ENCODE measurements at regions not wholly inside any gene's neighbourhood (a gene's known extent, or its start where the extent isn't known, plus 50 kb on each side); places are given as distances from the start of the nearest gene placed in this dataset.

DNA sequence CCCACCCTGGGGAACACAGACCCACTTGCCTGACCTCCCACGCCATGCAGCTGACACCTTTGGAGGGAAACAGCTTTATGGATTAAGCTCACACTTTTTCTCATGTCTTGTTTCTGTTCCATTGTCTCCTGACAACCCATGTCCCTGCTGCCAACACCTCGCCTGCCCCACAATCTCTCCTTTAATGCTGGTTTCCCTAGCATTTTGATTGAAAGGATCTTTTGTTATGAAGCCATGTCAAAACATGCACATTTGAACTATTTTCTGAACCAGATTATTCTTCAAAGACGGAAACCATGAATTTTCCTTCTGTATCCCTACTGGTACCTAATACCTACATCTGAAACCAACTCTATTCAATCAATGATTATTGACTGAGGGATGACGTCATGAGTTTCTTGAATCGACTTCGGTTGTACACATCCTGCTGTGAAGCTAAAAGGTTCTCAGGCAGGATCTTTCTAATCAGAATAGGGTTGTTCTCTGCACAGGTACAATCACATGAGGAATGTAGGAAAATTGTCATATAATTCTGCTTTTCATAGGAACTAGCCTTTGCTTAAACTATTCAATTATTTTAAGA is 106.2 kb upstream of the NEBL start:
- DNase-seq = no peak
- Histone ChIP-seq H3K9me3 (ENCODE audit: control insufficient read depth, low read length) (no peaks in the 10 kb centered on the region), H3K4me3 (ENCODE audit: insufficient read depth, low read depth, low read length, poor library complexity, severe bottlenecking) (no peak overlapping the region), H3K4me1 (ENCODE audit: control insufficient read depth, insufficient read depth, low read length, poor library complexity, severe bottlenecking) (no peaks in the 10 kb centered on the region), H3K27ac (ENCODE audit: insufficient read depth, low read length, poor library complexity, severe bottlenecking) (no peak overlapping the region), H3K27me3 (replicated peaks; ENCODE audit: control insufficient read depth, insufficient read depth, low read length, poor library complexity, severe bottlenecking) (no peaks in the 10 kb centered on the region), H3K36me3 (ENCODE audit: control insufficient read depth, insufficient read depth, low read length) (no peaks in the 10 kb centered on the region)

DNA sequence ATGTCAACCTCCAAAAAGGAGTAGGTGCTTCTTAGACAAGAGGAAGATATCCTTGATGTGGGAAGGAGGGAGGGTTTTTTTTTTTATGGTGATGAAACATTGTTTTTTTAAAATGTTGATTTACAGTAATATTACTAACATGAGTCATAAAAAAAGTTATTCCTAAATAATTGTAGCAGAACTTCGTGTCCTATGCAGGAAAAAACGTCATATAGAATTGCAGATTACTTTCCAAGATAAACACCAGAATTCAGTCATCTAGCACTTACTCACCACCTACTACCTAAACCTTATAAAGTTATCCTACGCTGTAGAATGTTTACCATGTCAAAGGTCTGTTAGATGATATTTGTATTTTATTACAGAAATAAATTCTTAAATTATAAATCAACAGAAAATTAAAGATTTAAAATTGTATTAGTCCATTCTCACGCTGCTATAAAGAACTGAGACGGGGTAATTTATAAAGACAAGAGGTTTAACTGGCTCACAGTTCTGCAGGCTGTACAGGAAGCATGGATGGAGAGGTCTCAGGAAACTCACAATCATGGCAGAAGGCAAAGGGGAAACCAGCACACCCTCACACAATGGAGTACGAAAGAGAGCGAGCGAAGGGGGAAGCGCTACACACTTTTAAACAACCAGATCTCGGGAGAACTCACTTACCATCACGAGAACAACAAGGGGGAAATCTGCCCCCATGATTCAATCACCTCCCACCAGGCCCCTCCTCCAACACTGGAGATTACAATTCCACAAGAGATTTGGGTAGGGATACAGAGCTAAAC is 105.2 kb upstream of the NEBL start:
- Histone ChIP-seq H3K4me1 (ENCODE audit: control insufficient read depth, insufficient read depth, low read length, poor library complexity, severe bottlenecking) (no peaks in the 10 kb centered on the region), H3K4me3 (ENCODE audit: insufficient read depth, low read depth, low read length, poor library complexity, severe bottlenecking) (no peak overlapping the region), H3K36me3 (ENCODE audit: control insufficient read depth, insufficient read depth, low read length) (no peaks in the 10 kb centered on the region), H3K27me3 (replicated peaks; ENCODE audit: control insufficient read depth, insufficient read depth, low read length, poor library complexity, severe bottlenecking) (no peaks in the 10 kb centered on the region), H3K9me3 (ENCODE audit: control insufficient read depth, low read length) (no peaks in the 10 kb centered on the region), H3K27ac (ENCODE audit: insufficient read depth, low read length, poor library complexity, severe bottlenecking) (no peak overlapping the region)
- DNase-seq = no peak

DNA sequence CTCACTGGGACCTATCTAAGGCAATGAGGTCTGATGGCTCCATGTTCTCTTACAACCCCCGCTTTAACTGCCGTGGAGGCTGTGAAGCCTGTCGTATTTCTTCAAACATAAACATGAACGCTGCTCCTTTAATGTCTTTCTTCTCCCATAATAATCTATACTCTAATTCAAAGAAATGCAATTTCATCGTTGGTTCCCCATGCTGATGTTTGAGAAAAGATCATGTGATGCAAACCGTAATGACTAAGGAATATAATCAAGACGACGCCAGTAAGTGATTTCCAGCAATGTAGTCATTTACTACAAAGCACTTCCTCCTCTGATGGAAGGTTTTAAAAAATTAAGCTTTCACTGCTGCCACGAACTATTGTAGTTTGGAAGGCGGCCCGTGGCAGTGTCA is 102.6 kb upstream of the NEBL start:
- DNase-seq = no peak
- H3K4me3 ChIP-seq (ENCODE audit: insufficient read depth, low read depth, low read length, poor library complexity, severe bottlenecking) = no peak overlapping the region
- no peaks in the 10 kb centered on the region for H3K27me3 ChIP-seq (replicated peaks; ENCODE audit: control insufficient read depth, insufficient read depth, low read length, poor library complexity, severe bottlenecking)
- H3K27ac ChIP-seq (ENCODE audit: insufficient read depth, low read length, poor library complexity, severe bottlenecking) = no peak overlapping the region
- no peaks in the 10 kb centered on the region for H3K9me3 ChIP-seq (ENCODE audit: control insufficient read depth, low read length)
- no peaks in the 10 kb centered on the region for H3K36me3 ChIP-seq (ENCODE audit: control insufficient read depth, insufficient read depth, low read length)
- H3K4me1 ChIP-seq (ENCODE audit: control insufficient read depth, insufficient read depth, low read length, poor library complexity, severe bottlenecking) = no peaks in the 10 kb centered on the region

DNA sequence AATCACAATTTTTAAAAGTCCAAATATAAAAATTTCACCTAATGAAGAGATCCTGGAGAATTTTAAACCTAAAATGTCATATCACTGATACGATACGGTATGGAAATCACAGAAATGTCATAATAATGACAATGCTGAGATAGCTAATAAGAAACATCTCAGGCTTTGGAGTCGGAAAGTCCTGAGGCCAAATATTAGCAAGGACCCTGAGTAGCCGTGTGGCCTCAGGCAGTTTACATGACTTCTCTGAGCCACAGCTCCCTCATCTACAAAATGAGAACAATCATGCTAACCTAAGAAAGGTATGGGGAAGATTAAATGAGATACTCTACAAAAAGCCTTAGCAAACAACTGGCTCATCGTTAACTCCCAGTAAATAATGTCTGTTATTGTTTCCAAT is 100.9 kb upstream of the NEBL start:
- no peak for DNase-seq
- Histone ChIP-seq H3K9me3 (ENCODE audit: control insufficient read depth, low read length) (no peaks in the 10 kb centered on the region), H3K36me3 (ENCODE audit: control insufficient read depth, insufficient read depth, low read length) (no peaks in the 10 kb centered on the region), H3K27ac (ENCODE audit: insufficient read depth, low read length, poor library complexity, severe bottlenecking) (no peak overlapping the region), H3K4me1 (ENCODE audit: control insufficient read depth, insufficient read depth, low read length, poor library complexity, severe bottlenecking) (no peaks in the 10 kb centered on the region), H3K4me3 (ENCODE audit: insufficient read depth, low read depth, low read length, poor library complexity, severe bottlenecking) (no peak overlapping the region), H3K27me3 (replicated peaks; ENCODE audit: control insufficient read depth, insufficient read depth, low read length, poor library complexity, severe bottlenecking) (no peaks in the 10 kb centered on the region)

DNA sequence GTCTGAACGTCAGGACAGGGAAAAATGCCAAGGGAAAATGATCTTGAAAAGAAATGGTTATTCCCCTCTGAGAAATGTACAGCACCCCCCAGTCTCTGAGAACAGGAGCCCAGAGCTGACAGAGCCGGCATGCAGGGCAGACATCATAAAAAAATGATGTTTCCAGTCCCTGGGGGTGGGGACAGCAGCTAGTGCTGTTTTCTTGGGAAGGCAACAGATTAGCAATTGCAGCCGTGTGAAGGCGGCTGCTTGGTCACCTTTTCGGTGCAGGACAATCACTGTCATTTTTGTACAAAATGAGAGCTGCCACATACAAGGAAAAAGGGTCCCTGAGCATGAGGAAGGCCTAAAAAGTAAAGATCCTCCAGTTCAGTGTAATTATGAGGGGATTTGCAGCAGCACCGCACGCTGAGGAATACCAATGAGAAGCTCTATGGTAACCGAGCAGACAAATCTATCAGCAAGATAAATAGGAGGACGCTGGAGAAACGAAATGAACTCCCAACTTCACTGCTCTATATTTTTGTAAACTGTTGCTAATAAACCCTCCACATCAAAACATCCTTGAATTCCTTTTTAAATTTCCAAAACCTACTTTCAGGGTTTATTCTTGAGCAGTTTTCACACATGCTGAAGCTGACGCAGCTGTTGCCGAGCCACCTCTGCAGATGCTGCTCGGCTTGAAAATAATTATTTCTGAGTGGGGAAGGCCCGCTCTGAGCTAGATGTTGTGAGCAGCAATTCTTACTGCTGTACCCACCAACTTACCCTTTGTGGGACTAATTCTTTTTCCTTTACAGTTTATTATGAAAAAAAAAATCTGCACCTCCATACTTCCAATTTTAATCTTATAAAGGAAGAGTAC is 98.2 kb upstream of the NEBL start:
- Histone ChIP-seq H3K4me1 (ENCODE audit: control insufficient read depth, insufficient read depth, low read length, poor library complexity, severe bottlenecking) (no peaks in the 10 kb centered on the region), H3K27ac (ENCODE audit: insufficient read depth, low read length, poor library complexity, severe bottlenecking) (no peak overlapping the region), H3K36me3 (ENCODE audit: control insufficient read depth, insufficient read depth, low read length) (no peaks in the 10 kb centered on the region), H3K27me3 (replicated peaks; ENCODE audit: control insufficient read depth, insufficient read depth, low read length, poor library complexity, severe bottlenecking) (no peaks in the 10 kb centered on the region), H3K9me3 (ENCODE audit: control insufficient read depth, low read length) (no peaks in the 10 kb centered on the region), H3K4me3 (ENCODE audit: insufficient read depth, low read depth, low read length, poor library complexity, severe bottlenecking) (no peak overlapping the region)
- no peak for DNase-seq

DNA sequence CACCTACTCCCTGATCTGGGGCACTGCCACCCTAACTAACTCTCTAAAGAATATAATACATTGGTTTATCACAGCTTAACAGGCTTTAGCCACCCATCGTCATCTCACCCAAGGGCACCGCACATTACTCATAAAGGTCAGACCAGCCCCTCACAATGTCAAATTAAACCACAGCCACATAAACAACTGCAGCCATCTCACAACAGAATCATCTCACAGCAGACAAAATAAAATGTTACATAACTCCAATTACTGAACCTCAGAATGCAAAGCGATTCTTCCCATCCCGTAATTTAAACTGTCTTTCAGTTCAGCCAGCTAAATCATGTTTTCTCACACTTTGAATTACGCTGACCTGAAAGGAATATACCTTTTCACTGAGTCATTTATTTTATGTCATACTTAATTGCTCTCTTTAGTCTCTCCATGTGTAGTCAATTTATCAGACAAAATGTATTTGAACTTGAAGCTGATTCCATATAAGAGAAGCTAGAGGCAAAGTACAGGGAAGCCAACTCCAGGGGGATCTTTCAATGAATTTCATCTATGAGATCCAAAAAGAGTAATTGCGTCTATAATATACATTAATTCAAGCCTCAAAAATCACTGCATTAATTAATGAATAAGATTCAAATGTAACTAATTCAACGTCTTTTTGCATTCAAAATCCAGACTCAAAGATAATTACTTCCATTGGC is 96.9 kb upstream of the NEBL start:
- Histone ChIP-seq H3K27me3 (replicated peaks; ENCODE audit: control insufficient read depth, insufficient read depth, low read length, poor library complexity, severe bottlenecking) (no peaks in the 10 kb centered on the region), H3K4me3 (ENCODE audit: insufficient read depth, low read depth, low read length, poor library complexity, severe bottlenecking) (no peak overlapping the region), H3K9me3 (ENCODE audit: control insufficient read depth, low read length) (no peaks in the 10 kb centered on the region), H3K36me3 (ENCODE audit: control insufficient read depth, insufficient read depth, low read length) (no peaks in the 10 kb centered on the region), H3K27ac (ENCODE audit: insufficient read depth, low read length, poor library complexity, severe bottlenecking) (no peak overlapping the region), H3K4me1 (ENCODE audit: control insufficient read depth, insufficient read depth, low read length, poor library complexity, severe bottlenecking) (no peaks in the 10 kb centered on the region)
- no peak for DNase-seq

DNA sequence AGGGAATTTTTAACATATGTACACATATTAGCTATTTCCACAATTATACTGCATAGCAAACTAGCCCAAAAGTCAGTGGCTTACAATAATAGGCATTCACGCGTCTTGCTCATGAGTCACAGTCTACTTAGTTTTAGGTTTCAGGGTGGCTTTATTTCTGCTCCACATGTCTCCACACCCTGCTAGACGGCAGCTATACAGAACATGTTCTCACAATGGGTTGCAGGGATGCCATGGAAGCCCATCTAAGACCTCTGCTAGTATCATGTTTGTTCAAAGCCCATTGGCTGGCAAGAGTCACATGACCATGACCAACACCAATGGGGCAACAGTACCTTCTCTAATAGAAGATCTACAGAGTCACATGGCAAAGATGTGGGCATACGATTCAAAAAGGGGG is 96.3 kb upstream of the NEBL start:
- DNase-seq = no peak

DNA sequence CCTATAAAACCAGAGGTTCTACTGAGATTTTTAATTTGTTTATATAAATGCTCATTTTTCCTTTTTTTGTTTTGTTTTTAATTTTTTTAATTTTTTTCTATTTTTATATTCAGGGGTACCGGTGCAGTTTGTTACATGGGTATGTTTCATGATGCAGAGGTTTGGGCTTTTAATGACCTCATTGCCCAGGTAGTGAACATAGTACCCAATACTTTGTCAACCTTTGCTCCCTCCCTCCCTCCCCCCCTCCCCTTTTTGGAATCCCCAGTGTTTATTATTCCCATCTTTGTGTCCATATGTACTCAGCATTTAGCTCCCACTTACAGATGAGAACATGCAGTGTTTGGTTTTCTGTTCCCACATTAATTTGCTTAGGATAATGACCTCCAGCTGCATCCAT is 94.4 kb upstream of the NEBL start:
- DNase-seq = no peak
- H3K36me3 ChIP-seq (ENCODE audit: control insufficient read depth, insufficient read depth, low read length) = no peaks in the 10 kb centered on the region
- H3K4me1 ChIP-seq (ENCODE audit: control insufficient read depth, insufficient read depth, low read length, poor library complexity, severe bottlenecking) = no peaks in the 10 kb centered on the region
- no peak overlapping the region for H3K27ac ChIP-seq (ENCODE audit: insufficient read depth, low read length, poor library complexity, severe bottlenecking)
- no peaks in the 10 kb centered on the region for H3K9me3 ChIP-seq (ENCODE audit: control insufficient read depth, low read length)
- H3K27me3 ChIP-seq (replicated peaks; ENCODE audit: control insufficient read depth, insufficient read depth, low read length, poor library complexity, severe bottlenecking) = no peaks in the 10 kb centered on the region
- no peak overlapping the region for H3K4me3 ChIP-seq (ENCODE audit: insufficient read depth, low read depth, low read length, poor library complexity, severe bottlenecking)

More for the DNA sequence above, 96.3 kb upstream of the NEBL start:
- Histone ChIP-seq H3K9me3 (ENCODE audit: control insufficient read depth, low read length) (no peaks in the 10 kb centered on the region), H3K4me3 (ENCODE audit: insufficient read depth, low read depth, low read length, poor library complexity, severe bottlenecking) (no peak overlapping the region), H3K27me3 (replicated peaks; ENCODE audit: control insufficient read depth, insufficient read depth, low read length, poor library complexity, severe bottlenecking) (no peaks in the 10 kb centered on the region), H3K36me3 (ENCODE audit: control insufficient read depth, insufficient read depth, low read length) (no peaks in the 10 kb centered on the region), H3K4me1 (ENCODE audit: control insufficient read depth, insufficient read depth, low read length, poor library complexity, severe bottlenecking) (no peaks in the 10 kb centered on the region), H3K27ac (ENCODE audit: insufficient read depth, low read length, poor library complexity, severe bottlenecking) (no peak overlapping the region)

DNA sequence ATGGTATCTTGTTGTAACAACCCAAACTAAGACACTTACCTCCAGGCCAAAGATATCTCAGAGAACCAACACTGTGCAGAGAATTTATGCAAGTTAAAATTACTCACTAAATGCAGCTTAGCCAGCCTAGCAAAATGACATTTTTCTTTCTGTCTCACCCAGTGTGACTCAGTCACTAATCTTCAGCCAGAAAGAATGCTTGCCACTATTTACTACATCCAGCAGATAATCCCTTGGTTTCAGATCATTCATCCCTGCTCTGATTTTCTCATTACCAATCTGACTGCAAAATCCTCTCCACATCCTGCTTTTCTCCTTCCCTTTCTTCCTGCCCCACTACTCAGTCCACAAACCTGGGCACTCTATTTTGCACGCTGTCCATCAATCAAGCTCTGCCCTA is 93.5 kb upstream of the NEBL start:
- Histone ChIP-seq H3K4me3 (ENCODE audit: insufficient read depth, low read depth, low read length, poor library complexity, severe bottlenecking) (no peak overlapping the region), H3K27me3 (replicated peaks; ENCODE audit: control insufficient read depth, insufficient read depth, low read length, poor library complexity, severe bottlenecking) (no peaks in the 10 kb centered on the region), H3K9me3 (ENCODE audit: control insufficient read depth, low read length) (no peaks in the 10 kb centered on the region), H3K27ac (ENCODE audit: insufficient read depth, low read length, poor library complexity, severe bottlenecking) (no peak overlapping the region), H3K36me3 (ENCODE audit: control insufficient read depth, insufficient read depth, low read length) (no peaks in the 10 kb centered on the region), H3K4me1 (ENCODE audit: control insufficient read depth, insufficient read depth, low read length, poor library complexity, severe bottlenecking) (no peaks in the 10 kb centered on the region)
- no peak for DNase-seq
